ENCODE measurements at regions not wholly inside any gene's neighbourhood (a gene's known extent, or its start where the extent isn't known, plus 50 kb on each side); places are given as distances from the start of the nearest gene placed in this dataset.

GRCh38 chr9:108262836-108263235, 593.0 kb downstream of the ACTL7B start:
- Histone ChIP-seq H3K4me1 (peaks cover 0 to 1% (median 0%) of the 10 kb centered on the region in 4 donors), H3K27ac (no peak overlapping the region), H3K9me3 (no peaks in the 10 kb centered on the region), H3K27me3 (no peaks in the 10 kb centered on the region), H3K4me3 (no peak overlapping the region), H3K36me3 (no peaks in the 10 kb centered on the region)
- 98 to 99% methylated on average over 9 of the region's 9 CpGs for WGBS, 2 donors
- TF ChIP-seq POLR2AphosphoS5 (IDR thresholded peaks at IDR 0.05) (no peak), CTCF (IDR thresholded peaks at IDR 0.05) (no peak), POLR2A (IDR thresholded peaks at IDR 0.05) (no peak), EP300 (IDR thresholded peaks at IDR 0.05) (no peak)
- intact Hi-C loops (cut with DNase I), result no loop called here
- DNase-seq, result no peak

GRCh38 chr9:108259917-108260675, 595.7 kb downstream of the ACTL7B start:
- H3K27me3 ChIP-seq, result no peaks in the 10 kb centered on the region
- DNase-seq, result no peak
- no peaks in the 10 kb centered on the region for H3K36me3 ChIP-seq
- TF ChIP-seq EP300 (IDR thresholded peaks at IDR 0.05), result no peak
- no peak for TF ChIP-seq CTCF (IDR thresholded peaks at IDR 0.05)
- no peak for TF ChIP-seq POLR2A (IDR thresholded peaks at IDR 0.05)
- no peak for TF ChIP-seq POLR2AphosphoS5 (IDR thresholded peaks at IDR 0.05)
- no peak overlapping the region for H3K4me3 ChIP-seq
- H3K9me3 ChIP-seq, result no peaks in the 10 kb centered on the region
- intact Hi-C loops (cut with DNase I), result no loop called here
- H3K4me1 ChIP-seq, result peaks cover 0 to 9% (median 0%) of the 10 kb centered on the region in 4 donors
- H3K27ac ChIP-seq, result no peak overlapping the region
- WGBS, 2 donors, result 88 to 93% methylated on average over 5 of the region's 5 CpGs

GRCh38 chr9:108258640-108259039, 597.1 kb downstream of the ACTL7B start:
- Histone ChIP-seq H3K4me3 (no peak overlapping the region), H3K36me3 (no peaks in the 10 kb centered on the region), H3K27ac (no peak overlapping the region), H3K9me3 (no peaks in the 10 kb centered on the region), H3K4me1 (peaks cover 0 to 9% (median 0%) of the 10 kb centered on the region in 4 donors), H3K27me3 (no peaks in the 10 kb centered on the region)
- no peak for TF ChIP-seq CTCF (IDR thresholded peaks at IDR 0.05)
- TF ChIP-seq POLR2AphosphoS5 (IDR thresholded peaks at IDR 0.05), result no peak
- TF ChIP-seq POLR2A (IDR thresholded peaks at IDR 0.05), result no peak
- no peak for TF ChIP-seq EP300 (IDR thresholded peaks at IDR 0.05)
- 61 to 64% methylated on average over 2 of the region's 2 CpGs for WGBS, 2 donors
- no peak for DNase-seq
- intact Hi-C loops (cut with DNase I), result no loop called here

DNA sequence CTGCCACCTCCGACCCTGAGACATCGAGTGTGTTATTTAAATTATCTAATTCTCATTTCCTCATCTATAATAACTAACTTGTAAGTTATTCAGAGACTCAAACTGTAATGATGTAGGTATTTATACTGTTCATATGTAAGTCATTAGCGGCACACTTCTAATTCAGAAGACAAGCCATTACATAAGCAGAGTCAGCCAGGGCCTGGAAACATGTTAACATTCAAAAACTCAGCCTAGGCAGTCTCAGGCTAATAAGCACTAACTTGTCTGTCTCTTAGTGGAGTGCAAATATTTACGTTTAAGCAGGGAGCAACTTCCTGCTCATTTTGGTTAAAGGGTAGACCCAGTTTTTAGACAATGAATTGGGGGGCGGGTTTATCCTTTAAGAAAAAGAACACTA, 598.4 kb downstream of the ACTL7B start:
- intact Hi-C loops (cut with DNase I), result no loop called here

More for the DNA sequence above, 598.4 kb downstream of the ACTL7B start:
- no peak for DNase-seq
- no peak for TF ChIP-seq POLR2A (IDR thresholded peaks at IDR 0.05)
- TF ChIP-seq EP300 (IDR thresholded peaks at IDR 0.05), result no peak
- no peak for TF ChIP-seq CTCF (IDR thresholded peaks at IDR 0.05)
- no peak for TF ChIP-seq POLR2AphosphoS5 (IDR thresholded peaks at IDR 0.05)
- Histone ChIP-seq H3K4me3 (no peak overlapping the region), H3K4me1 (peaks cover 0 to 9% (median 0%) of the 10 kb centered on the region in 4 donors), H3K27me3 (no peaks in the 10 kb centered on the region), H3K9me3 (no peaks in the 10 kb centered on the region), H3K27ac (no peak overlapping the region), H3K36me3 (no peaks in the 10 kb centered on the region)
- WGBS, 2 donors, result 34 to 71% methylated on average over 5 of the region's 5 CpGs
